Astrocyte of the cerebellum (primary cell): ENCODE measurements at regions not wholly inside any gene's neighbourhood (a gene's known extent, or its start where the extent isn't known, plus 50 kb on each side); places are given as distances from the start of the nearest gene placed in this dataset.
A peak's percentile ranks its signal among the peaks of the same experiment; 100 is the strongest.

Experiments
- DNase-seq: peaks from one replicate; pipeline ENCODE4 v3.0.0-alpha.2; 2011; ENCODE audit warnings: low read depth
- H3K4me3 ChIP-seq: 2 replicates; pipeline ENCODE4 v1.5.1; 2011; ENCODE audit warnings: mild to moderate bottlenecking, low read depth, low read length, moderate library complexity
- CTCF ChIP-seq: IDR thresholded peaks from 2 replicates; pipeline ENCODE4 v1.5.1; 2012; ENCODE audit warnings: low read length, low read depth, moderate library complexity, mild to moderate bottlenecking; ENCODE audit errors: missing control alignments
- in situ Hi-C: cut with HindIII; loops from 2 replicates; pipeline ENCODE4 v1.10.0; 2017; ENCODE audit warnings: low sequenced_read_pairs

GRCh38 chr6:168956884-168957730, 296.5 kb downstream of the THBS2 start:
- peak; percentile 49 for DNase-seq
- no peak overlapping the region for H3K4me3 ChIP-seq
- in situ Hi-C loops = loop anchor here (5.0 kb wide), 1 partner anchor 35 kb away; no protein-coding TSS in a partner anchor
- TF ChIP-seq CTCF = peak; percentile 88

GRCh38 chr6:168956141-168956838, 297.4 kb downstream of the THBS2 start:
- no peak overlapping the region for H3K4me3 ChIP-seq
- DNase-seq = no peak
- in situ Hi-C loops = loop anchor here (5.0 kb wide), 1 partner anchor 34 kb away; no protein-coding TSS in a partner anchor
- no peak for TF ChIP-seq CTCF

- TF ChIP-seq CTCF = no peak
- H3K4me3 ChIP-seq = no peak overlapping the region
- DNase-seq = no peak
- in situ Hi-C loops = no loop called here
Observed at GRCh38 chr6:168953461-168953860, 300.2 kb downstream of the THBS2 start.

- H3K4me3 ChIP-seq = no peak overlapping the region
- in situ Hi-C loops = no loop called here
- no peak for DNase-seq
- no peak for TF ChIP-seq CTCF
Observed at GRCh38 chr6:168951217-168951616, 302.4 kb downstream of the THBS2 start.

- H3K4me3 ChIP-seq = no peak overlapping the region
- in situ Hi-C loops = no loop called here
- no peak for TF ChIP-seq CTCF
- DNase-seq = no peak
Observed at GRCh38 chr6:168950858-168951214, 302.8 kb downstream of the THBS2 start.

GRCh38 chr6:168949981-168950857, 303.4 kb downstream of the THBS2 start:
- no peak for TF ChIP-seq CTCF
- DNase-seq = no peak
- no peak overlapping the region for H3K4me3 ChIP-seq
- in situ Hi-C loops = no loop called here
